Mesenchymal stem cell (in vitro differentiated cells and primary cell): ENCODE measurements at regions not wholly inside any gene's neighbourhood (a gene's known extent, or its start where the extent isn't known, plus 50 kb on each side); places are given as distances from the start of the nearest gene placed in this dataset.
A peak's percentile ranks its signal among the peaks of the same experiment; 100 is the strongest.

ENCODE experiments used
- DNase-seq: peaks from one replicate; pipeline ENCODE4 v3.0.0-alpha.2; 2013
- H2AFZ ChIP-seq: one replicate; pipeline ENCODE4 v1.6.1; 2013; ENCODE audit warnings: low read depth, mild to moderate bottlenecking, control low read depth, inconsistent platforms, low read length, moderate library complexity
- H2AK5ac ChIP-seq: 2 replicates; pipeline ENCODE4 v1.6.1; 2013; ENCODE audit warnings: low read length, moderate library complexity, mild to moderate bottlenecking, inconsistent platforms; ENCODE audit not compliant: severe bottlenecking
- H2BK120ac ChIP-seq: one replicate; pipeline ENCODE4 v1.6.1; 2013; ENCODE audit warnings: low read depth, mild to moderate bottlenecking, inconsistent platforms, low read length, moderate library complexity
- H2BK12ac ChIP-seq, 2 experiments: one replicate each; pipeline ENCODE4 v1.6.1; 2013; ENCODE audit warnings: inconsistent platforms in 2 of 2, low read length in 2 of 2, mild to moderate bottlenecking in 2 of 2, moderate library complexity in 2 of 2, control low read depth in 1 of 2
- H2BK15ac ChIP-seq: one replicate; pipeline ENCODE4 v1.6.1; 2013; ENCODE audit warnings: mild to moderate bottlenecking, low read depth, inconsistent platforms; ENCODE audit not compliant: poor library complexity, severe bottlenecking
- H2BK5ac ChIP-seq: 2 replicates; pipeline ENCODE4 v1.6.1; 2013; ENCODE audit warnings: low read depth, mild to moderate bottlenecking, low read length, control low read depth, inconsistent platforms; ENCODE audit not compliant: poor library complexity, severe bottlenecking
- H3K14ac ChIP-seq, 2 experiments: one replicate each; pipeline ENCODE4 v1.6.1; 2013; ENCODE audit warnings: inconsistent platforms in 2 of 2, low read length in 2 of 2, control low read depth in 1 of 2, mild to moderate bottlenecking in 1 of 2, moderate library complexity in 1 of 2
- H3K18ac ChIP-seq, 2 experiments: one replicate each; pipeline ENCODE4 v1.6.1; 2013; ENCODE audit warnings: inconsistent platforms in 2 of 2, low read length in 2 of 2, control low read depth in 1 of 2, low read depth in 1 of 2, mild to moderate bottlenecking in 1 of 2
- H3K23ac ChIP-seq, 2 experiments: one replicate each; pipeline ENCODE4 v1.6.1; 2013; ENCODE audit warnings: inconsistent platforms in 2 of 2, low read length in 2 of 2, mild to moderate bottlenecking in 2 of 2, moderate library complexity in 2 of 2, control low read depth in 1 of 2
- H3K27ac ChIP-seq: 2 replicates; pipeline ENCODE4 v1.5.1; 2013; ENCODE audit warnings: mild to moderate bottlenecking, moderate library complexity, low read length, control low read depth, inconsistent platforms; ENCODE audit not compliant: poor library complexity, severe bottlenecking
- H3K27me3 ChIP-seq, 2 experiments: 2 replicates each; pipeline versions ENCODE4 v1.6.1 to v1.7.0; 2013; ENCODE audit warnings: low read length in 2 of 2, mild to moderate bottlenecking in 2 of 2, moderate library complexity in 2 of 2, control low read depth in 1 of 2, inconsistent platforms in 1 of 2; ENCODE audit not compliant: control insufficient read depth in 1 of 2, insufficient read depth in 1 of 2
- H3K36me3 ChIP-seq, 2 experiments: 2 replicates each; pipeline versions ENCODE4 v1.6.1 to v1.7.0; 2013; ENCODE audit warnings: low read length in 2 of 2, control low read depth in 1 of 2, inconsistent platforms in 1 of 2, low read depth in 1 of 2, mild to moderate bottlenecking in 1 of 2; ENCODE audit not compliant: insufficient read depth in 2 of 2, control insufficient read depth in 1 of 2
- H3K4ac ChIP-seq, 2 experiments: one replicate each; pipeline ENCODE4 v1.6.1; 2013; ENCODE audit warnings: inconsistent platforms in 2 of 2, low read length in 2 of 2, mild to moderate bottlenecking in 2 of 2, moderate library complexity in 2 of 2, control low read depth in 1 of 2, low read depth in 1 of 2
- H3K4me1 ChIP-seq: 2 replicates; pipeline ENCODE4 v1.6.1; 2013; ENCODE audit warnings: low read depth, low read length, control low read depth; ENCODE audit not compliant: control insufficient read depth, insufficient read depth
- H3K4me2 ChIP-seq: 2 replicates; pipeline ENCODE4 v1.6.1; 2013; ENCODE audit warnings: low read length, mild to moderate bottlenecking, inconsistent platforms; ENCODE audit not compliant: poor library complexity, severe bottlenecking
- H3K4me3 ChIP-seq, 2 experiments: 2 replicates each; pipeline versions ENCODE4 v1.5.1 to v1.7.0; 2013; ENCODE audit warnings: low read length in 2 of 2, mild to moderate bottlenecking in 2 of 2, control low read depth in 1 of 2, low read depth in 1 of 2; ENCODE audit not compliant: insufficient read depth in 1 of 2
- H3K79me1 ChIP-seq: replicated peaks from 2 replicates; pipeline ENCODE4 v1.6.1; 2013; ENCODE audit warnings: mild to moderate bottlenecking, control low read depth, low read length, inconsistent platforms; ENCODE audit not compliant: poor library complexity, severe bottlenecking
- H3K9ac ChIP-seq: 2 replicates; pipeline ENCODE4 v1.7.0; 2013; ENCODE audit warnings: mild to moderate bottlenecking, low read length, moderate library complexity
- H3K9me3 ChIP-seq: 2 replicates; pipeline ENCODE4 v1.7.0; 2013; ENCODE audit warnings: mild to moderate bottlenecking, low read length; ENCODE audit not compliant: control insufficient read depth
- H4K8ac ChIP-seq: one replicate; pipeline ENCODE4 v1.6.1; 2013; ENCODE audit warnings: inconsistent platforms, mild to moderate bottlenecking, low read length, moderate library complexity
- H4K91ac ChIP-seq: one replicate; pipeline ENCODE4 v1.6.1; 2013; ENCODE audit warnings: mild to moderate bottlenecking, low read length, inconsistent platforms
- WGBS: methylation state at CpG from one replicate; pipeline ENCODE4 v1.1.7; 2013; ENCODE audit warnings: mixed read lengths; 5-methylcytosine and 5-hydroxymethylcytosine counted together

GRCh38 chr3:72537448-72537847 is 310.8 kb downstream of the SHQ1 start:
- H2BK120ac ChIP-seq = no peak overlapping the region
- no peak overlapping the region for H2BK5ac ChIP-seq
- H3K14ac ChIP-seq = no peak overlapping the region
- no peak overlapping the region for H2AFZ ChIP-seq
- H3K9ac ChIP-seq = no peak overlapping the region
- H4K91ac ChIP-seq = no peak overlapping the region
- H3K23ac ChIP-seq = no peak overlapping the region
- no peak overlapping the region for H3K27ac ChIP-seq
- no peak overlapping the region for H3K18ac ChIP-seq
- H3K9me3 ChIP-seq = peaks cover 6% of the 10 kb centered on the region
- no peak overlapping the region for H2BK15ac ChIP-seq
- no peak overlapping the region for H3K4me3 ChIP-seq
- H3K79me1 ChIP-seq = no peaks in the 10 kb centered on the region
- no peak overlapping the region for H2AK5ac ChIP-seq
- DNase-seq = no peak
- peaks cover 12 to 56% of the 10 kb centered on the region in 2 experiments for H3K27me3 ChIP-seq
- no peak overlapping the region for H3K4ac ChIP-seq
- no peak overlapping the region for H3K4me2 ChIP-seq
- H3K4me1 ChIP-seq = no peaks in the 10 kb centered on the region
- no peak overlapping the region for H4K8ac ChIP-seq
- no peak overlapping the region for H2BK12ac ChIP-seq
- H3K36me3 ChIP-seq = no peaks in the 10 kb centered on the region
- 93% methylated on average over 6 of the region's 6 CpGs for WGBS

GRCh38 chr3:72536878-72537267 is 311.4 kb downstream of the SHQ1 start:
- Histone ChIP-seq H3K36me3 (no peaks in the 10 kb centered on the region), H3K14ac (no peak overlapping the region), H4K8ac (no peak overlapping the region), H3K27ac (no peak overlapping the region), H3K23ac (no peak overlapping the region), H2AFZ (no peak overlapping the region), H3K9me3 (peaks cover 5% of the 10 kb centered on the region), H3K4me3 (no peak overlapping the region), H2BK120ac (no peak overlapping the region), H3K79me1 (no peaks in the 10 kb centered on the region), H2BK15ac (no peak overlapping the region), H3K4ac (no peak overlapping the region), H3K4me1 (no peaks in the 10 kb centered on the region), H3K4me2 (no peak overlapping the region), H3K27me3 (peaks cover 17 to 61% of the 10 kb centered on the region in 2 experiments), H2BK5ac (no peak overlapping the region), H3K9ac (no peak overlapping the region), H2AK5ac (no peak overlapping the region), H2BK12ac (no peak overlapping the region), H4K91ac (no peak overlapping the region), H3K18ac (no peak overlapping the region)
- no peak for DNase-seq
- 96% methylated on average over 7 of the region's 8 CpGs for WGBS

GRCh38 chr3:72536206-72536877 is 311.9 kb downstream of the SHQ1 start:
- H2AFZ ChIP-seq = no peak overlapping the region
- DNase-seq = no peak
- H3K18ac ChIP-seq = no peak overlapping the region
- no peaks in the 10 kb centered on the region for H3K4me1 ChIP-seq
- H4K91ac ChIP-seq = no peak overlapping the region
- no peak overlapping the region for H2BK5ac ChIP-seq
- H3K79me1 ChIP-seq = no peaks in the 10 kb centered on the region
- H3K4ac ChIP-seq = no peak overlapping the region
- H3K23ac ChIP-seq = no peak overlapping the region
- no peaks in the 10 kb centered on the region for H3K9me3 ChIP-seq
- no peak overlapping the region for H3K4me2 ChIP-seq
- H2AK5ac ChIP-seq = no peak overlapping the region
- no peak overlapping the region for H3K9ac ChIP-seq
- H3K27ac ChIP-seq = no peak overlapping the region
- H2BK12ac ChIP-seq = no peak overlapping the region
- no peaks in the 10 kb centered on the region for H3K36me3 ChIP-seq
- peaks cover 13 to 64% of the 10 kb centered on the region in 2 experiments for H3K27me3 ChIP-seq
- no peak overlapping the region for H3K4me3 ChIP-seq
- 81% methylated on average over 4 of the region's 4 CpGs for WGBS
- H2BK120ac ChIP-seq = no peak overlapping the region
- no peak overlapping the region for H2BK15ac ChIP-seq
- no peak overlapping the region for H4K8ac ChIP-seq
- H3K14ac ChIP-seq = no peak overlapping the region

- Histone ChIP-seq H2AK5ac (no peak overlapping the region), H4K8ac (no peak overlapping the region), H3K14ac (no peak overlapping the region), H3K4me3 (no peak overlapping the region), H4K91ac (no peak overlapping the region), H2BK120ac (no peak overlapping the region), H3K9ac (no peak overlapping the region), H3K79me1 (no peaks in the 10 kb centered on the region), H3K18ac (no peak overlapping the region), H3K4me1 (no peaks in the 10 kb centered on the region), H3K36me3 (no peaks in the 10 kb centered on the region), H2BK12ac (no peak overlapping the region), H3K27me3 (peaks cover 13 to 68% of the 10 kb centered on the region in 2 experiments), H3K23ac (no peak overlapping the region), H3K4me2 (no peak overlapping the region), H2AFZ (no peak overlapping the region), H3K27ac (no peak overlapping the region), H2BK5ac (no peak overlapping the region), H3K9me3 (no peaks in the 10 kb centered on the region), H3K4ac (no peak overlapping the region), H2BK15ac (no peak overlapping the region)
- peak; percentile 19 for DNase-seq
- WGBS = 55% methylated on average over 7 of the region's 7 CpGs
These were observed 312.5 kb downstream of the SHQ1 start for GRCh38 chr3:72535772-72536171.
